ENCODE measurements at regions not wholly inside any gene's neighbourhood (a gene's known extent, or its start where the extent isn't known, plus 50 kb on each side); places are given as distances from the start of the nearest gene placed in this dataset.

DNA sequence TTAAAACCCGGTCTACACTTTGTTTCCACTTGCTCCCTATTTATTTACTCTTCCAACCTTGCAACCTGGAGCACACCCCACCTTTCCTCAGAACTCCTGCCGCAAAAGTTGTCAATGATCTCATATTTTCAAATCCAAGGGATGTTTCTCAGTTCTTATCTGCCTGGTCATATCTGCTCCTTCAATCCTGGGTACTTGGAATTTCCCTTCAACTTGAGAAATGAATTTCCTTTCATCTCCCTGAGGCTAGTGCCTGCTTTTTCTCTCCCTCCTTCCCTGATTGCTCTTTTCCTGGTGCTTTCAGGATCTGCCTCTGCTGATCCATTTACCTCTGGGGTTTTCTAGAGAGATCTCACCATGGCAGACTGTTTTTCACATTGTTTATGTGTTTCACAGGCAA is 154.8 kb upstream of the IRS2 start:
- no peak overlapping the region for H3K4me3 Mint-ChIP-seq
- peak; percentile 14 for DNase-seq
- Histone ChIP-seq H3K4me3 (ENCODE audit: low read length) (no peak overlapping the region), H3K9me3 (ENCODE audit: control insufficient read depth, low read length) (no peaks in the 10 kb centered on the region), H3K27me3 (ENCODE audit: control insufficient read depth, insufficient read depth, low read length, poor library complexity, severe bottlenecking) (no peaks in the 10 kb centered on the region), H3K9ac (ENCODE audit: extremely low read depth, low read length, poor library complexity, severe bottlenecking) (no peak overlapping the region), H3K36me3 (ENCODE audit: control insufficient read depth, insufficient read depth, low read length) (no peaks in the 10 kb centered on the region), H3K4me1 (ENCODE audit: control insufficient read depth, insufficient read depth, low read length) (no peaks in the 10 kb centered on the region), H3K27ac (ENCODE audit: low read depth, low read length) (no peak overlapping the region)
- peaks cover 4% of the 10 kb centered on the region for H3K9me3 Mint-ChIP-seq
- 84 to 88% methylated on average over 2 of the region's 2 CpGs for WGBS, 2 experiments (ENCODE audit: insufficient coverage in 1 of 2, insufficient read length in 1 of 2)
- no peak overlapping the region for H3K27ac Mint-ChIP-seq
- TF ChIP-seq, protein P1, sequence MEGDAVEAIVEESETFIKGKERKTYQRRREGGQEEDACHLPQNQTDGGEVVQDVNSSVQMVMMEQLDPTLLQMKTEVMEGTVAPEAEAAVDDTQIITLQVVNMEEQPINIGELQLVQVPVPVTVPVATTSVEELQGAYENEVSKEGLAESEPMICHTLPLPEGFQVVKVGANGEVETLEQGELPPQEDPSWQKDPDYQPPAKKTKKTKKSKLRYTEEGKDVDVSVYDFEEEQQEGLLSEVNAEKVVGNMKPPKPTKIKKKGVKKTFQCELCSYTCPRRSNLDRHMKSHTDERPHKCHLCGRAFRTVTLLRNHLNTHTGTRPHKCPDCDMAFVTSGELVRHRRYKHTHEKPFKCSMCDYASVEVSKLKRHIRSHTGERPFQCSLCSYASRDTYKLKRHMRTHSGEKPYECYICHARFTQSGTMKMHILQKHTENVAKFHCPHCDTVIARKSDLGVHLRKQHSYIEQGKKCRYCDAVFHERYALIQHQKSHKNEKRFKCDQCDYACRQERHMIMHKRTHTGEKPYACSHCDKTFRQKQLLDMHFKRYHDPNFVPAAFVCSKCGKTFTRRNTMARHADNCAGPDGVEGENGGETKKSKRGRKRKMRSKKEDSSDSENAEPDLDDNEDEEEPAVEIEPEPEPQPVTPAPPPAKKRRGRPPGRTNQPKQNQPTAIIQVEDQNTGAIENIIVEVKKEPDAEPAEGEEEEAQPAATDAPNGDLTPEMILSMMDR (conservative IDR thresholded peaks at IDR 0.05), result no peak
- no peaks in the 10 kb centered on the region for H3K27me3 Mint-ChIP-seq (ENCODE audit: insufficient read depth)
- H3K36me3 Mint-ChIP-seq (ENCODE audit: low read depth), result no peaks in the 10 kb centered on the region
- no peaks in the 10 kb centered on the region for H3K4me1 Mint-ChIP-seq

DNA sequence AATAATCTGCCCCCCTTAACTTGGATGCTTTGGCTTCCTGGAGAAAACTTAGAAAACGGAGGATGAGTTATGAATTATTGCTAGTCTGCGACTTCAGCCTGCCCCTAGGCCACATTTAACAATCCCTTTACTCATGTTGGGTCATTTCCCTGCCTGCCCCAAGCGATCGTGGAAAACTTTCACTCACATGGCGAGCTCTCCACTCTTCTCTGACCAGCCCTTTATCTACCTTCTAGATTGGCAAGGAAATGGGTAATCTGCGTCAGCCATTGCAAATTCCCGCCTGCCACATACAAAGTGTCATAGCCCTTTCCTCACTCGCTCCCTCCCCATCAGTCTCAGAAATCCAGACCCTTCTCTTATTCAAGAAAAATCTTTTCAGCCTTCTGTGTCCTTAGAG is 154.3 kb upstream of the IRS2 start:
- H3K27me3 ChIP-seq (ENCODE audit: control insufficient read depth, insufficient read depth, low read length, poor library complexity, severe bottlenecking), result no peaks in the 10 kb centered on the region
- Mint-ChIP-seq H3K4me1 (no peaks in the 10 kb centered on the region), H3K27me3 (ENCODE audit: insufficient read depth) (no peaks in the 10 kb centered on the region), H3K9me3 (peaks cover 4% of the 10 kb centered on the region), H3K4me3 (no peak overlapping the region), H3K36me3 (ENCODE audit: low read depth) (no peaks in the 10 kb centered on the region), H3K27ac (no peak overlapping the region)
- 92 to 94% methylated on average over 7 to 8 of the region's 8 CpGs for WGBS, 2 experiments (ENCODE audit: insufficient coverage in 1 of 2, insufficient read length in 1 of 2)
- TF ChIP-seq, protein P1 (conservative IDR thresholded peaks at IDR 0.05), result no peak
- H3K4me3 ChIP-seq (ENCODE audit: low read length), result no peak overlapping the region
- no peaks in the 10 kb centered on the region for H3K9me3 ChIP-seq (ENCODE audit: control insufficient read depth, low read length)
- H3K4me1 ChIP-seq (ENCODE audit: control insufficient read depth, insufficient read depth, low read length), result no peaks in the 10 kb centered on the region
- H3K36me3 ChIP-seq (ENCODE audit: control insufficient read depth, insufficient read depth, low read length), result no peaks in the 10 kb centered on the region
- H3K27ac ChIP-seq (ENCODE audit: low read depth, low read length), result no peak overlapping the region
- peak; percentile 14 for DNase-seq
- H3K9ac ChIP-seq (ENCODE audit: extremely low read depth, low read length, poor library complexity, severe bottlenecking), result no peak overlapping the region

DNA sequence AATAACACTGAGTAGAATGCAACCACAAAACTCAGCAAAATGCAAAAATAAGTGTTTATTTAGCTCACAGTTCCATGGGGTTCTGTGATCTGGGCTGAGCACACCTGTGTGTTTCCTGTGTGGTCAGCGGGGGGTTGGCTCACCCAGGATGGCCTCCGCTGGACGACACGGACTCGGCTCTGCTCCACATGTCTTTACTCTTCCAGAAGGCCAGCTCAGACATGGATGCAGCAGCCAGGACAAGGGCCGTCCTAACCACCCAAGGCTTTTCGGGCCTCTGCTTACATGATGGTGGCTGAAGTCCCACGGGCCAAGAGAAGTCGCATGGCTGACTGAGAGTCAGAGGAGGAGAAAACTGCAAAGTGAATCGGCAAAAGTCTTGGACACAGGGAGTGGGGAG is 153.5 kb upstream of the IRS2 start:
- Mint-ChIP-seq H3K4me1 (no peaks in the 10 kb centered on the region), H3K27ac (no peak overlapping the region), H3K9me3 (peaks cover 4% of the 10 kb centered on the region), H3K27me3 (ENCODE audit: insufficient read depth) (no peaks in the 10 kb centered on the region), H3K36me3 (ENCODE audit: low read depth) (no peaks in the 10 kb centered on the region), H3K4me3 (no peak overlapping the region)
- no peaks in the 10 kb centered on the region for H3K4me1 ChIP-seq (ENCODE audit: control insufficient read depth, insufficient read depth, low read length)
- H3K27ac ChIP-seq (ENCODE audit: low read depth, low read length), result no peak overlapping the region
- no peaks in the 10 kb centered on the region for H3K27me3 ChIP-seq (ENCODE audit: control insufficient read depth, insufficient read depth, low read length, poor library complexity, severe bottlenecking)
- TF ChIP-seq, protein P1 (conservative IDR thresholded peaks at IDR 0.05), result no peak
- WGBS, 2 experiments (ENCODE audit: insufficient coverage in 1 of 2, insufficient read length in 1 of 2), result 91 to 94% methylated on average over 10 of the region's 10 CpGs
- H3K36me3 ChIP-seq (ENCODE audit: control insufficient read depth, insufficient read depth, low read length), result no peaks in the 10 kb centered on the region
- H3K9ac ChIP-seq (ENCODE audit: extremely low read depth, low read length, poor library complexity, severe bottlenecking), result no peak overlapping the region
- H3K9me3 ChIP-seq (ENCODE audit: control insufficient read depth, low read length), result no peaks in the 10 kb centered on the region
- DNase-seq, result peak; percentile 10
- no peak overlapping the region for H3K4me3 ChIP-seq (ENCODE audit: low read length)
